OCI-LY3 (cell line): ENCODE measurements at regions not wholly inside any gene's neighbourhood (a gene's known extent, or its start where the extent isn't known, plus 50 kb on each side); places are given as distances from the start of the nearest gene placed in this dataset.

Experiments
- EZH2phosphoT487 ChIP-seq: fragments of 200-600 bp; shearing (Covaris generic); IDR thresholded peaks from 2 replicates; pipeline ENCODE4 v1.6.1; 2018; ENCODE audit warnings: antibody characterized with exemption, mixed run types, low read depth
- TF ChIP-seq, protein P1 (sequence below): fragments of 200-600, 300-600 bp; sonication (generic); IDR thresholded peaks from 2 replicates; pipeline ENCODE4 v1.5.1; 2014; ENCODE audit warnings: antibody characterized with exemption, low read length, low read depth

DNA sequence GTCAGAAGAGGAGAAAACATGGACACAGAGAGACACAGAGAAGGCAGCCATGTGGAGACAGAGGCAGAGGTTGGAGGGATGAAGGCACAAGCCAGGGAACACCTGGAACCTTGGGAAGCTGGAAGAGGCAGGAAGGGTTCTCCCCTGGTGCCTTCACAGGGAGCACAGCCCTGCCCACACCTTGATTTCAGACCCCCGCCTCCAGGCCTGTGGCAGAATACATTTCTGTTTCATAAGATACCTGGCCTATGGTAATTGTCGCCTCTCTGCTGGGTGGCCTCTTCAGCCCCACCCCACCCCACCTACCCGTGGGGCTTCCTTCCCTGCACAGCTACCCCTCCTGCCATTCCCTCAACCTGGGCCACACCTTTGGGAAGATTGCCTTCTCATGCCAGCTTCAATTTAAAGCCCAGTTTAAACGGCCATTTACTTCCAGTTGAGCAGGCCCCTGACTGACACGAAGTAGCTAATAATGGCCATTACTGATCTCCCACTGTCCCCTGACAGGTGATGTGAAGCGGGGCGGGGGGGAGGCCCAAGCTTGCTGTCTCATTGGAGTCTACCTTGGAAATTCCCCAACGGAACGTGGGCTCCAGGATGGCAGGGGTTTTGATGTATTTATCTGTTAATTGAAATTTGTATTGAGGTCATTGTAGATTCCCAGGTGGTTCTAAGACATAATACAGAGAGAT, 291.7 kb upstream of the FOXF1 start:
- TF ChIP-seq, protein P1, sequence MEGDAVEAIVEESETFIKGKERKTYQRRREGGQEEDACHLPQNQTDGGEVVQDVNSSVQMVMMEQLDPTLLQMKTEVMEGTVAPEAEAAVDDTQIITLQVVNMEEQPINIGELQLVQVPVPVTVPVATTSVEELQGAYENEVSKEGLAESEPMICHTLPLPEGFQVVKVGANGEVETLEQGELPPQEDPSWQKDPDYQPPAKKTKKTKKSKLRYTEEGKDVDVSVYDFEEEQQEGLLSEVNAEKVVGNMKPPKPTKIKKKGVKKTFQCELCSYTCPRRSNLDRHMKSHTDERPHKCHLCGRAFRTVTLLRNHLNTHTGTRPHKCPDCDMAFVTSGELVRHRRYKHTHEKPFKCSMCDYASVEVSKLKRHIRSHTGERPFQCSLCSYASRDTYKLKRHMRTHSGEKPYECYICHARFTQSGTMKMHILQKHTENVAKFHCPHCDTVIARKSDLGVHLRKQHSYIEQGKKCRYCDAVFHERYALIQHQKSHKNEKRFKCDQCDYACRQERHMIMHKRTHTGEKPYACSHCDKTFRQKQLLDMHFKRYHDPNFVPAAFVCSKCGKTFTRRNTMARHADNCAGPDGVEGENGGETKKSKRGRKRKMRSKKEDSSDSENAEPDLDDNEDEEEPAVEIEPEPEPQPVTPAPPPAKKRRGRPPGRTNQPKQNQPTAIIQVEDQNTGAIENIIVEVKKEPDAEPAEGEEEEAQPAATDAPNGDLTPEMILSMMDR = no peak
- no peak for TF ChIP-seq EZH2phosphoT487
